Smooth muscle cell (in vitro differentiated cells): ENCODE measurements at regions not wholly inside any gene's neighbourhood (a gene's known extent, or its start where the extent isn't known, plus 50 kb on each side); places are given as distances from the start of the nearest gene placed in this dataset.
"Not testable (repeated sequence)": the region's sequence is repeated elsewhere in the genome, so short reads cannot be mapped to it uniquely, and the experiment has no call there.

ENCODE experiments used
- DNase-seq: peaks from one replicate; lab custom pipeline; 2025; ENCODE audit not compliant: unreplicated experiment; lab: John Stamatoyannopoulos, UW
- H2AFZ ChIP-seq: fragments of 200-600 bp; sonication (generic); 2 replicates; pipeline ENCODE4 v1.6.0; 2016; ENCODE audit warnings: antibody characterized with exemption, low read depth, mild to moderate bottlenecking
- H3F3A ChIP-seq: fragments of 200-600 bp; sonication (generic); 2 replicates; pipeline ENCODE4 v1.6.0; 2017; ENCODE audit warnings: antibody characterized with exemption, low read depth
- H3K27ac ChIP-seq: fragments of 200-600 bp; sonication (generic); 2 replicates; pipeline ENCODE4 v1.5.1; 2016; ENCODE audit warnings: low read depth, mild to moderate bottlenecking
- H3K27me3 ChIP-seq: fragments of 200-600 bp; sonication (generic); 2 replicates; pipeline ENCODE4 v1.6.1; 2016; ENCODE audit warnings: low read depth, mild to moderate bottlenecking
- H3K36me3 ChIP-seq: fragments of 200-600 bp; sonication (generic); 2 replicates; pipeline ENCODE4 v1.5.1; 2016; ENCODE audit warnings: low read depth
- H3K4me1 ChIP-seq: fragments of 200-600 bp; sonication (generic); 2 replicates; pipeline ENCODE4 v1.5.1; 2016; ENCODE audit warnings: low read depth
- H3K4me2 ChIP-seq: fragments of 200-600 bp; sonication (generic); 2 replicates; pipeline ENCODE4 v1.6.0; 2016; ENCODE audit warnings: mild to moderate bottlenecking
- H3K4me3 ChIP-seq: fragments of 200-600 bp; sonication (generic); 2 replicates; pipeline ENCODE4 v1.5.1; 2016; ENCODE audit warnings: mild to moderate bottlenecking
- H3K79me2 ChIP-seq: fragments of 200-600 bp; sonication (generic); 2 replicates; pipeline ENCODE4 v1.6.0; 2016; ENCODE audit warnings: low read depth, mild to moderate bottlenecking
- H3K9ac ChIP-seq: fragments of 200-600 bp; sonication (generic); 2 replicates; pipeline ENCODE4 v1.6.0; 2016; ENCODE audit warnings: low read depth
- H3K9me3 ChIP-seq: fragments of 200-600 bp; sonication (generic); replicated peaks from 2 replicates; pipeline ENCODE4 v1.5.1; 2016; ENCODE audit warnings: low read depth
- H4K20me1 ChIP-seq: fragments of 200-600 bp; sonication (generic); 2 replicates; pipeline ENCODE4 v1.6.0; 2016; ENCODE audit warnings: low read depth
- WGBS: methylation state at CpG from one replicate; pipeline ENCODE4 v1.1.7; 2016; ENCODE audit warnings: low lambda C conversion rate; 5-methylcytosine and 5-hydroxymethylcytosine counted together
- TF ChIP-seq, protein P1 (sequence below): fragments of 200-600 bp; sonication (generic); IDR thresholded peaks from 2 replicates; pipeline ENCODE4 v1.5.1; 2017; ENCODE audit warnings: borderline replicate concordance, mild to moderate bottlenecking, antibody characterized with exemption; ENCODE audit not compliant: insufficient read depth, poor library complexity, severe bottlenecking

DNA sequence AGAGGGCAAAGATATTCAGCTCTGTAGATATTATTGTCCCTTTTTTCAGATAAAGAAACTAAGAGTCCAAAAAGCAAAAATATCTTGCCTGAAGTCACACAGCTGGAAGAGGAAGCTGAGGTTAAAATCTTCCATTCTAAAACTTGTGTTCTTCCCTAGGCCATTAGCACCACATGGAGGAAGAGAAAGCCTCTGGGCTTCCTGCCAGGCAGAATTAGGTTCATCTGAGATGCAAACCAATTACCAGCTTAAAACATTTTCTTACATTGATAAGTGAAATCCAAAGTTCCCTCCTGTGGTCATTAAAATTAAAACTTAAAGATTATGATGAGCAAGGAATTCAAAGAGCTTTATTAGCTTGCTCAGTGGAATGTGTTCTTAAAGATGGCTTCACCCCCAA, 235.3 kb upstream of the SETMAR start:
- H3K9ac ChIP-seq, result no peak overlapping the region
- TF ChIP-seq, protein P1, sequence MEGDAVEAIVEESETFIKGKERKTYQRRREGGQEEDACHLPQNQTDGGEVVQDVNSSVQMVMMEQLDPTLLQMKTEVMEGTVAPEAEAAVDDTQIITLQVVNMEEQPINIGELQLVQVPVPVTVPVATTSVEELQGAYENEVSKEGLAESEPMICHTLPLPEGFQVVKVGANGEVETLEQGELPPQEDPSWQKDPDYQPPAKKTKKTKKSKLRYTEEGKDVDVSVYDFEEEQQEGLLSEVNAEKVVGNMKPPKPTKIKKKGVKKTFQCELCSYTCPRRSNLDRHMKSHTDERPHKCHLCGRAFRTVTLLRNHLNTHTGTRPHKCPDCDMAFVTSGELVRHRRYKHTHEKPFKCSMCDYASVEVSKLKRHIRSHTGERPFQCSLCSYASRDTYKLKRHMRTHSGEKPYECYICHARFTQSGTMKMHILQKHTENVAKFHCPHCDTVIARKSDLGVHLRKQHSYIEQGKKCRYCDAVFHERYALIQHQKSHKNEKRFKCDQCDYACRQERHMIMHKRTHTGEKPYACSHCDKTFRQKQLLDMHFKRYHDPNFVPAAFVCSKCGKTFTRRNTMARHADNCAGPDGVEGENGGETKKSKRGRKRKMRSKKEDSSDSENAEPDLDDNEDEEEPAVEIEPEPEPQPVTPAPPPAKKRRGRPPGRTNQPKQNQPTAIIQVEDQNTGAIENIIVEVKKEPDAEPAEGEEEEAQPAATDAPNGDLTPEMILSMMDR, result no peak
- H3F3A ChIP-seq, result no peaks in the 10 kb centered on the region
- no peaks in the 10 kb centered on the region for H3K36me3 ChIP-seq
- peaks cover 10% of the 10 kb centered on the region for H3K4me1 ChIP-seq
- no peaks in the 10 kb centered on the region for H3K9me3 ChIP-seq
- no peaks in the 10 kb centered on the region for H4K20me1 ChIP-seq
- H3K27me3 ChIP-seq, result no peaks in the 10 kb centered on the region
- H3K4me2 ChIP-seq, result no peak overlapping the region
- H3K4me3 ChIP-seq, result no peak overlapping the region
- DNase-seq, result no peak
- no peak overlapping the region for H3K27ac ChIP-seq
- no peaks in the 10 kb centered on the region for H3K79me2 ChIP-seq
- H2AFZ ChIP-seq, result no peak overlapping the region

DNA sequence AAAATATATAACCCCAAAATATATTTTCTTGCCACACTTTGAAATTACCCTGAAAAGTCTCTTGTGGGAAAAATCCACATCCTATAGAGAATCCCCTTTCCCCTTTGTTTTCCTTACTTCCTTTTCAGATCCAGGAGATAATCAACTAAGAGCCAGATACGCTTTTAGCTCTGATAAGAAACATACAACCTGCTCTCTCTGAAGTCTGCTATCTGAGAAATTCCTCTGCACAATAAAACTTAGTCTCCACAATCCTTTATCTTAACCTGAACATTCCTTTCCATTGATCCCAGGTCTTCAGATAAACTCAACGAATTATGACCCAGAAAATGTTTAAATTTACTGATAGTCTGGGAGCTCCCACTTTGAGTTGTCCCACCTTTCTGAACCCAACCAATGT, 233.4 kb upstream of the SETMAR start:
- H2AFZ ChIP-seq, result no peak overlapping the region
- H3K27me3 ChIP-seq, result no peaks in the 10 kb centered on the region
- H3K4me2 ChIP-seq, result no peak overlapping the region
- H3K9ac ChIP-seq, result no peak overlapping the region
- no peak overlapping the region for H3K27ac ChIP-seq
- no peaks in the 10 kb centered on the region for H3K79me2 ChIP-seq
- DNase-seq, result no peak
- H3K9me3 ChIP-seq, result no peaks in the 10 kb centered on the region
- no peaks in the 10 kb centered on the region for H3K36me3 ChIP-seq
- H3F3A ChIP-seq, result no peaks in the 10 kb centered on the region
- TF ChIP-seq, protein P1, result no peak
- WGBS, result 51% methylated on average over 2 of the region's 2 CpGs
- no peaks in the 10 kb centered on the region for H4K20me1 ChIP-seq
- H3K4me3 ChIP-seq, result no peak overlapping the region
- H3K4me1 ChIP-seq, result peaks cover 10% of the 10 kb centered on the region

DNA sequence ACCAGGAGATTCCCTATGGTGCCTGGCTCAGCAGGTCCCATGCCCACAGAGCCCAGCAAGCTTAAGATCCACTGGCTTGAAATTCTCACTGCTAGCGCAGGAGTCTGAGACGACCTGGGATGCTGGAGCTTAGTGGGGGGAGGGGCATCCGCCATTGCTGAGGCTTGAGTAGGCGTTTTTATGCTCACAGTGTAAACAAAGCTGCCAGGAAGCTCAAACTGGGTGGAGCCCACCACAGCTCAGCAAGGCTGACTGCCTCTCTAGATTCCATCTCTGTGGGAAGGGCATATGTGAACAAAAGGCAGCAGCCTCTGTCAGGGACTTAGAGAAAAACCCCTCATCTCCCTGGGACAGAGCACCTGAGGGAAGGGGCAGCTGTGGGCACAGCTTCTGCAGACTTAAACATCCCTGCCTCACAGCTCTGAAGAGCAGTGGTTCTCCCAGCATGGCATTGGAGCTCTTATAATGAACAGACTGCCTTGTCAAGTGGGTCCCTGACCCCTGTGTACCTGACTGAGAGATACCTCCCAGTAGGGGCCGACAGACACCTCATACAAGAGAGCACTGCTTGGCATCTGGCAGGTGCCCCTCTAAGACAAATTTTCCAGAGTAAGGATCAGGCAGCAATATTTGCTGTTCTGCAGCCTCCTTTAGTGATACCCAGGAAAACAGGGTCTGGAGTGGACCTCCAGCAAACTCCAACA, 231.5 kb upstream of the SETMAR start:
- H3K4me2 ChIP-seq, result peak overlapping the region; percentile 6
- H3K27ac ChIP-seq, result no peak overlapping the region
- no peaks in the 10 kb centered on the region for H3K27me3 ChIP-seq
- peak overlapping the region; percentile 30 for H2AFZ ChIP-seq
- H3F3A ChIP-seq, result no peaks in the 10 kb centered on the region
- peaks cover 10% of the 10 kb centered on the region for H3K4me1 ChIP-seq
- no peak for DNase-seq
- H3K79me2 ChIP-seq, result no peaks in the 10 kb centered on the region
- WGBS, result 28% methylated on average over 5 of the region's 5 CpGs
- H3K36me3 ChIP-seq, result no peaks in the 10 kb centered on the region
- no peaks in the 10 kb centered on the region for H3K9me3 ChIP-seq
- H4K20me1 ChIP-seq, result no peaks in the 10 kb centered on the region
- H3K9ac ChIP-seq, result no peak overlapping the region
- H3K4me3 ChIP-seq, result no peak overlapping the region
- TF ChIP-seq, protein P1, result no peak

DNA sequence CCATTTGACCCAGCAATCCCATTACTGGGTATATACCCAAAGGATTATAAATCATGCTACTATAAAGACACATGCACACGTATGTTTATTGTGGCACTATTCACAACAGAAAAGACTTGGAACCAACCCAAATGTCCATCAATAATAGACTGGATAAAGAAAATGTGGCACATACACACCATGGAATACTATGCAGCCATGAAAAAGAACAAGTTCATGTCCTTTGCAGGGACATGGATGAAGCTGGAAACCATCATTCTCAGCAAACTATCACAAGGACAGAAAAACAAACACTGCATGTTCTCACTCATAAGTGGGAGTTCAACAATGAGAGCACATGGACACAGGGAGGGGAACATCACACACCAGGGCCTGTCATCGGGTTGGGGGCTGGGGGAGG, 225.9 kb upstream of the SETMAR start:
- H3K27me3 ChIP-seq, H3K79me2 ChIP-seq, DNase-seq, H2AFZ ChIP-seq, H3K36me3 ChIP-seq, H3F3A ChIP-seq, H4K20me1 ChIP-seq, H3K4me2 ChIP-seq, H3K27ac ChIP-seq, H3K4me3 ChIP-seq, H3K4me1 ChIP-seq, H3K9ac ChIP-seq, H3K9me3 ChIP-seq: not testable (repeated sequence)
- WGBS, result 95% methylated on average over 2 of the region's 2 CpGs
